Epithelial cell of proximal tubule (primary cell): ENCODE measurements at regions not wholly inside any gene's neighbourhood (a gene's known extent, or its start where the extent isn't known, plus 50 kb on each side); places are given as distances from the start of the nearest gene placed in this dataset.

Experiments used
- DNase-seq: peaks from one replicate; pipeline ENCODE4 v3.0.0-alpha.2; 2011; ENCODE audit warnings: low read depth
- H3K4me3 ChIP-seq: 2 replicates; pipeline ENCODE4 v1.5.1; 2011; ENCODE audit warnings: low read depth, mild to moderate bottlenecking, low read length
- TF ChIP-seq, protein P1 (sequence below): conservative IDR thresholded peaks from 2 replicates; pipeline ENCODE4 v1.5.1; 2012; ENCODE audit warnings: low read depth, mild to moderate bottlenecking, low read length

DNA sequence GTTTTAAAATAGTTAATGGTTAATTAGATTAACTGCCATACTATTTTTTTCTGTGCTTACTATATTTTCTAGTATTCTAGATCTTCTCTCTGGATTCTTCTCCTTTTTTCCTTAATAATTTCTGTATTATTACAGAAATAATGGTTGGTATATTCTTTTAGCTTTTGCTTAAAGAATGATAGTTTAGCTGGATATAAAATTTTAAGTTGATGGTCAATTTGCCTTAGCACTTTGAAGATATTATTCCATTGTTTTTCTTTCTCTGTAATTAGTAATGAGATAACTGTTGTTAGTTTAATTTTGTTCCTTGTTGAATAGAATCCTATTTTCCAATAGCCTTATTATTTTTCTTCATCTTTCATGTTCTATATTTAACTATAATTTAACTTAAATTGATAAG lies 99.9 kb upstream of the NCAM1 start:
- no peak for DNase-seq
- H3K4me3 ChIP-seq = no peak overlapping the region
- TF ChIP-seq, protein P1, sequence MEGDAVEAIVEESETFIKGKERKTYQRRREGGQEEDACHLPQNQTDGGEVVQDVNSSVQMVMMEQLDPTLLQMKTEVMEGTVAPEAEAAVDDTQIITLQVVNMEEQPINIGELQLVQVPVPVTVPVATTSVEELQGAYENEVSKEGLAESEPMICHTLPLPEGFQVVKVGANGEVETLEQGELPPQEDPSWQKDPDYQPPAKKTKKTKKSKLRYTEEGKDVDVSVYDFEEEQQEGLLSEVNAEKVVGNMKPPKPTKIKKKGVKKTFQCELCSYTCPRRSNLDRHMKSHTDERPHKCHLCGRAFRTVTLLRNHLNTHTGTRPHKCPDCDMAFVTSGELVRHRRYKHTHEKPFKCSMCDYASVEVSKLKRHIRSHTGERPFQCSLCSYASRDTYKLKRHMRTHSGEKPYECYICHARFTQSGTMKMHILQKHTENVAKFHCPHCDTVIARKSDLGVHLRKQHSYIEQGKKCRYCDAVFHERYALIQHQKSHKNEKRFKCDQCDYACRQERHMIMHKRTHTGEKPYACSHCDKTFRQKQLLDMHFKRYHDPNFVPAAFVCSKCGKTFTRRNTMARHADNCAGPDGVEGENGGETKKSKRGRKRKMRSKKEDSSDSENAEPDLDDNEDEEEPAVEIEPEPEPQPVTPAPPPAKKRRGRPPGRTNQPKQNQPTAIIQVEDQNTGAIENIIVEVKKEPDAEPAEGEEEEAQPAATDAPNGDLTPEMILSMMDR = no peak

DNA sequence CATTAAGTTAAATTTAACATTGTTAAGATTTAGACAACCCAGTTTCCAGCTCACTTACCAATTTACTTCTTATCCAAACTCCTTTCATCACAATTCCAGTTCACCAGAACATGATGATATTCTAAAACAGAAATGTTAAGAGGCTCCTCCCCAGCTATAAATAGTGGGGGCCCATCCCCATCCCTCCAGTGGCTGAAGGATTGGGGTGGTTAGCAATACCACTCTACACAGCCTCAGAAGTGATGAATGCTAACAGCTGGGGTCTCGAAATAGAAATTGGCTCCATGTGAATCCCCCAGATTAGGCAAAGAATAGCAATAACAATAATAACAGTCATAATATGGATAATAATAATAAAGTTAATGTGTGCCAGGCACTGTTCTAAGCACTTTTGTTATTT lies 97.9 kb upstream of the NCAM1 start:
- no peak for DNase-seq
- no peak overlapping the region for H3K4me3 ChIP-seq
- TF ChIP-seq, protein P1 = no peak

DNA sequence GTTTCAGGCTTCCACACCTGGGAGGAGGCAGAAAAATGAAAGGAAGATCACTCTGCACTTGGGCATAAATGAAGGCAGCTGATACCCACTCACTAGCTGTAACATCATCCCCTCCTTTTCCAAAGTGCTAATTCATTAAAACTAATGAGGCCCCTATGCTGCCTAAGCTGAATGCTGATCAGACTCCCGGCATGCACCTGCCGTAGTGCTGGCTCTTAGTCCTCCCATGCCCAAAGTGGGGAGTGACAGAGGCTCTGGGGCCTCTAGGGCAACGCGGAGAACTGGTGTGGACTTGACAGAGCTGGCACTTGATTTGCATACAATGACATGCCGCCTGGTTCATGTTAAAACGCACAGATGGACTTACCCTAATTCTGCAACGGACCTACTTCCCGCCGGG lies 96.5 kb upstream of the NCAM1 start:
- TF ChIP-seq, protein P1 = no peak
- H3K4me3 ChIP-seq = no peak overlapping the region
- DNase-seq = no peak

DNA sequence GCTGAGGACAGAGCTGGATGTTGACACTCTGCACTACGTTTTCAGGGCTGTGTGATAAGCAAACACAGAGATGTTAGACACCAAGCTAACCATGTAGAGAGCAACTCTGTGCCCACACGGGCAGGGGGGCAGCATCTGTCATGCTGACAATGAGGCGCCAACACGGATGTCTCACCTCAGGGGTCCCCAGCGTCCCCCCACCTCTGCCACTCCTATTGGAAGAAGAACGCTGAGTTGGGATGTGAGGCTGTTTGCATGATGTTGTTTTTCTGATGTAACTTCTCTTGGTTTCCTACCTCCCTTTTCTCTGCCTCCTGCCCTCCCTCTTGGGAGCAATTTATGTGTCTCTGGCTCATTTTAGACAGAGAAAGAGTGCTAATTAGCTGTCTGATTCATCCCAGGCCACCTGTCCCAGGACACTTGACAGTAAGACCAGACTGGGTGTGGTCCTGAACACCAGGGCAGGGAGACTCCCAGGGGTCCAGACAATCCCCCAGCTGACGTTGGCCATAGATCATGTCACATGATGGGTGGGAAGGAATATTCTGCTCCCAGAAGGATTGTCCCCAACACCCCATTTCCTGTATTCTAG lies 89.2 kb upstream of the NCAM1 start:
- no peak overlapping the region for H3K4me3 ChIP-seq
- TF ChIP-seq, protein P1 = no peak
- DNase-seq = no peak

DNA sequence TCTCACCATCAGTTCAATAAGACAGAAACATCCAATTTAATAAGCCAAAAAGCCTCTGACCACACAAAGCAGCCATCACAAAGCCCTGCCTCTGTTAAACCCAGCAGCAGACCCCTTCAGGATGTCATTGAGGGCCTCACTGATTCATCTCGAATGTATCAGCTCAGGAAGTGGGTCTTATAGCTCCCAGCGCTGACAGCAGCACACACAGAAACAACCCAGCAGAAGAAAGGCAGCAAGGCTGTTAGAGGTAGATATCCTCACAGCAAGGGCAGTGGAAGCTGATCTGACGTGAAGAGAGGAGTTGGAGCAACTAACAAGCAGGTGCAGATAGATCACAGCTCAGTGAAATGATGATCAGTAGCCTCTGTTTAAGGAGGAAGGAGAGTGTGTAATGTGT lies 86.2 kb upstream of the NCAM1 start:
- H3K4me3 ChIP-seq = no peak overlapping the region
- no peak for DNase-seq
- TF ChIP-seq, protein P1 = no peak

DNA sequence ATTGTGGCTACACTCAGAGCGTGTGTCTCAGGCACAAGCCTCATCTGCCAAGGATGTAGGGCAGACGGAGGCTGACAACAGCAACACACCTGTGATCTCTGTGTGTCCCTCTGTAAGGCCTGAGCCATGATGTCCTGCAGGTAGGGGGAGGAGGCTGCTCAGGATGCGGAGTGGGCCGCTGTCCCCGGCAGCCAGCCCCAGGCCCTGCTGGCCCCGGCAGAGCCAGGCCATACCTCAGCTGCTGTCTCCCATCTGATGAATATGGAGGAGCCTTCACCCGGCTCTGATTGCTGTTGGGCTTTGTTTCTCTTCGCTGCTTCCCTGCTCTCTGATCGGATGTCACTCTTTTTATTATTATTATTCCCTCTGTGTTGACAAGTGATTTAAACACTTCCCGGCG lies 83.6 kb upstream of the NCAM1 start:
- no peak overlapping the region for H3K4me3 ChIP-seq
- DNase-seq = no peak
- TF ChIP-seq, protein P1 = no peak

DNA sequence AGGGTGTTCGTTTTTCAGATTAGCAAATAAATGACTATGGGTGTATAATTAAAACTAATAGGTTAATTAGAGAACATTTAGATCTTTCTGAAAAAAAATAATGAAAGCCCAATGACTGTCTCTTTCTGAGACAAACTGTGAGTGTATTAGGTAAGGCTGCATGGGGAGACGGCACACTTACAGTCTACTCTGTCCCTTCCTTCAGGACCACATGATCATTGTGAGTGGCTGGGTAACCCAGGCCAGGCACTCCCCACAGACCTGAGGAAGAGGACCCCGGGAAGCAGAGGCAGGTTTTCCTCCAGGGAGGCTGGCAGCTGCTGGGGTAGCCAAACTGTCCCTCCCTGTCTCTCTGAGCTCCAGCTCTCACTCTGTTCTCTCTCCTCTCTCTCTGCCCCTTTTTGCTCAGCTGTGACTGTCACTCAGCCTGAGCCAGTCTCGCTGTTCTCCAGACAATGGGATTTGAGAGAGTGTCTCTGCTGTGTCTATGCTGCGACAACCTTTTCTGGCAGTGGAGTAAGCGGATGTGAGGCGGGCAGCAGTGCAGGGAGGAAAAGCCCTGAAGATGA lies 83.1 kb upstream of the NCAM1 start:
- no peak overlapping the region for H3K4me3 ChIP-seq
- TF ChIP-seq, protein P1 = no peak
- no peak for DNase-seq
